K562 (cell line): ENCODE measurements at regions not wholly inside any gene's neighbourhood (a gene's known extent, or its start where the extent isn't known, plus 50 kb on each side); places are given as distances from the start of the nearest gene placed in this dataset.
A peak's percentile ranks its signal among the peaks of the same experiment; 100 is the strongest.

Source experiments
- ATAC-seq: fragments of 200-7000 bp; cut with Tn5 transposase; 3 replicates; pipeline ENCODE4 v1.9.1; 2020; ENCODE audit warnings: moderate library complexity
- BruUV-seq: library from RNA; stranded (reverse); fragments of 400-500 nt; replicated peaks from 2 replicates; lab custom pipeline; 2021; lab: Mats Ljungman, UMichigan
- CTCF ChIA-PET: fragments of 300-600 bp; formaldehyde crosslinking; extraction: SDS; loops from one replicate; lab custom pipeline; 2021; ENCODE audit warnings: low intra/inter-chr PET ratio; lab: Yijun Ruan, JAX
- POLR2A ChIA-PET: fragments of 300-600, 350-650 bp; sonication (Branson Sonifier 250); formaldehyde crosslinking; extraction: SDS; loops from one replicate; lab custom pipeline; 2021; ENCODE audit warnings: antibody characterized with exemption, inconsistent platforms; lab: Yijun Ruan, JAX
- DNase-seq, 4 experiments: peaks; one replicate each; pipeline versions ENCODE4 v3.0.0 to v3.0.0-alpha.2; 2011 to 2018; ENCODE audit warnings: low spot score in 3 of 4, mixed read lengths in 3 of 4; ENCODE audit errors: extremely low read depth in 1 of 4
- FAIRE-seq: peaks from 2 replicates; lab custom pipeline; 2011; peaks lifted over from hg19 to GRCh38; lab: Jason Lieb, UNC
- H2AFZ ChIP-seq: 2 replicates; pipeline ENCODE4 v1.6.0; 2011; ENCODE audit warnings: low read depth, low read length, control low read depth, inconsistent platforms
- H3K27ac ChIP-seq: fragments of 200-600 bp; 3 replicates; pipeline ENCODE4 v1.8.0; 2011; ENCODE audit warnings: low read depth, mild to moderate bottlenecking, control low read depth, inconsistent platforms, low read length, moderate library complexity, mixed read lengths; ENCODE audit errors: extremely low read depth
- H3K27me3 ChIP-seq, 2 experiments: fragments of 300-600 bp in 1 of 2; 2 replicates in 1 of 2; 3 replicates in 1 of 2; pipeline versions ENCODE4 v1.6.0 to v1.8.0; 2011; ENCODE audit warnings: inconsistent platforms in 2 of 2, low read length in 2 of 2, mild to moderate bottlenecking in 1 of 2, mixed read lengths in 1 of 2, moderate library complexity in 1 of 2; ENCODE audit not compliant: control insufficient read depth in 2 of 2, insufficient read depth in 2 of 2
- H3K36me3 ChIP-seq: fragments of 300-600 bp; 3 replicates; pipeline ENCODE4 v1.8.0; 2011; ENCODE audit warnings: mild to moderate bottlenecking, low read length, inconsistent platforms; ENCODE audit not compliant: control insufficient read depth, insufficient read depth
- H3K4me1 ChIP-seq, 2 experiments: fragments of 200-600 bp in 1 of 2; replicated peaks in 1 of 2; 2 replicates in 1 of 2; 3 replicates in 1 of 2; pipeline versions ENCODE4 v1.5.1 to v1.8.0; 2011; ENCODE audit warnings: inconsistent platforms in 2 of 2, low read length in 2 of 2, mild to moderate bottlenecking in 1 of 2, mixed read lengths in 1 of 2, moderate library complexity in 1 of 2; ENCODE audit not compliant: control insufficient read depth in 2 of 2, insufficient read depth in 2 of 2
- H3K4me2 ChIP-seq: 2 replicates; pipeline ENCODE4 v1.6.1; 2011; ENCODE audit warnings: low read length, control low read depth, inconsistent platforms, mixed read lengths; ENCODE audit not compliant: insufficient read depth
- H3K4me3 ChIP-seq: fragments of 200-600 bp; sonication (generic), shearing (Covaris generic); 2 replicates; pipeline ENCODE4 v1.5.1; 2016; ENCODE audit warnings: control low read depth, inconsistent platforms
- H3K79me2 ChIP-seq: fragments of 200-600 bp; 3 replicates; pipeline ENCODE4 v1.8.0; 2011; ENCODE audit warnings: low read length, inconsistent platforms; ENCODE audit not compliant: control insufficient read depth, insufficient read depth
- H3K9ac ChIP-seq, 2 experiments: 2 replicates each; pipeline versions ENCODE4 v1.6.0 to v1.6.1; 2011; ENCODE audit warnings: low read depth in 2 of 2, low read length in 2 of 2, control low read depth in 1 of 2, inconsistent platforms in 1 of 2, mild to moderate bottlenecking in 1 of 2, mixed read lengths in 1 of 2; ENCODE audit not compliant: insufficient read depth in 1 of 2
- H3K9me1 ChIP-seq: one replicate; pipeline ENCODE4 v1.6.0; 2011; ENCODE audit warnings: inconsistent platforms, mild to moderate bottlenecking, low read length, moderate library complexity; ENCODE audit not compliant: control insufficient read depth, insufficient read depth
- H3K9me3 ChIP-seq: replicated peaks from 2 replicates; pipeline ENCODE4 v1.5.1; 2011; ENCODE audit warnings: low read depth, low read length, inconsistent platforms; ENCODE audit not compliant: control insufficient read depth, insufficient read depth
- H4K20me1 ChIP-seq: replicated peaks from 2 replicates; pipeline ENCODE4 v1.6.1; 2011; ENCODE audit warnings: low read length, inconsistent platforms, mixed read lengths; ENCODE audit not compliant: control insufficient read depth, insufficient read depth
- BCL6 ChIP-seq: fragments of 250-450 bp; sonication (Bioruptor Pico); IDR thresholded peaks from 2 replicates; pipeline ENCODE4 v1.4.0; 2020
- C11orf30 ChIP-seq: fragments of 450-650 bp; IDR thresholded peaks from 2 replicates; pipeline ENCODE4 v1.6.1; 2016; ENCODE audit warnings: low read depth, mild to moderate bottlenecking
- MCM7 ChIP-seq, 2 experiments: fragments of 450-650 bp; IDR thresholded peaks; 2 replicates each; pipeline ENCODE4 v1.6.1; 2016 to 2018
- NRF1 ChIP-seq, 2 experiments: fragments of 450-650 bp; IDR thresholded peaks in 1 of 2; conservative IDR thresholded peaks in 1 of 2; 2 replicates each; pipeline ENCODE4 v1.6.1; 2014; ENCODE audit warnings: mild to moderate bottlenecking in 2 of 2
- SIN3B ChIP-seq: fragments of 450-650 bp; IDR thresholded peaks from 2 replicates; pipeline ENCODE4 v1.6.1; 2017; ENCODE audit warnings: low read depth, mild to moderate bottlenecking, moderate library complexity
- SOX6 ChIP-seq: fragments of 450-650 bp; IDR thresholded peaks from 2 replicates; pipeline ENCODE4 v1.6.1; 2014; ENCODE audit warnings: mild to moderate bottlenecking
- TEAD1 ChIP-seq, 2 experiments: fragments of 450-650 bp in 1 of 2; sonication (generic) in 1 of 2; formaldehyde crosslinking; IDR thresholded peaks; 2 replicates each; pipeline versions ENCODE4 v1.4.0 to v1.8.0; 2020 to 2022; ENCODE audit warnings: mild to moderate bottlenecking in 2 of 2, missing genetic modification reagents in 1 of 2
- TRIM24 ChIP-seq, 2 experiments: fragments of 450-650 bp; IDR thresholded peaks; 2 replicates each; pipeline ENCODE4 v1.6.1; 2016
- XRCC3 ChIP-seq: fragments of 450-650 bp; IDR thresholded peaks from 2 replicates; pipeline ENCODE4 v1.6.1; 2017; ENCODE audit warnings: mild to moderate bottlenecking, moderate library complexity
- ZEB2 ChIP-seq: fragments of 450-650 bp; IDR thresholded peaks from 2 replicates; pipeline ENCODE4 v1.6.1; 2016
- ZNF174 ChIP-seq: fragments of 250-450 bp; sonication (Bioruptor Pico); IDR thresholded peaks from 2 replicates; pipeline ENCODE4 v1.4.0; 2020; ENCODE audit warnings: mild to moderate bottlenecking
- ZNF274 ChIP-seq: IDR thresholded peaks from 2 replicates; pipeline ENCODE4 v1.6.1; 2011; ENCODE audit warnings: low read depth, mild to moderate bottlenecking, low read length, moderate library complexity, borderline replicate concordance
- ZNF408 ChIP-seq: fragments of 250-450 bp; sonication (Bioruptor Pico); IDR thresholded peaks from 2 replicates; pipeline ENCODE4 v1.4.0; 2020; ENCODE audit warnings: low read depth, mild to moderate bottlenecking, moderate library complexity
- ZNF583 ChIP-seq: fragments of 250-450 bp; sonication (Bioruptor Pico); IDR thresholded peaks from 2 replicates; pipeline ENCODE4 v1.4.0; 2020
- WGBS: fragments of 100-300 bp; shearing (Covaris generic); methylation state at CpG from one replicate; pipeline ENCODE4 v1.1.6; 2016; ENCODE audit warnings: low coverage, mixed read lengths; ENCODE audit not compliant: insufficient coverage; ENCODE audit errors: missing lambda C conversion rate; 5-methylcytosine and 5-hydroxymethylcytosine counted together
- in situ Hi-C: fragments of 300-500 bp; cut with MboI; formaldehyde crosslinking; loops from 4 replicates; pipeline ENCODE4 v1.15.0; 2018; ENCODE audit warnings: inconsistent platforms, mixed read lengths
- intact Hi-C: fragments of 100-400 bp; cut with micrococcal nuclease; formaldehyde crosslinking; loops from 2 replicates; pipeline ENCODE4 v1.14.2; 2022
- TF ChIP-seq, protein P1 (sequence below): fragments of 450-650 bp; IDR thresholded peaks from 2 replicates; pipeline ENCODE4 v1.7.1; 2018; ENCODE audit warnings: mild to moderate bottlenecking, low read depth; ENCODE audit not compliant: partially characterized antibody
- TF ChIP-seq, protein P2 (sequence below), 2 experiments: fragments of 450-650 bp in 1 of 2; sonication (generic) in 1 of 2; formaldehyde crosslinking in 1 of 2; IDR thresholded peaks in 1 of 2; conservative IDR thresholded peaks in 1 of 2; 2 replicates each; pipeline versions ENCODE4 v1.6.1 to v1.8.1; 2016 to 2023; ENCODE audit warnings: mild to moderate bottlenecking in 2 of 2, moderate library complexity in 2 of 2, inconsistent platforms in 1 of 2, missing genetic modification reagents in 1 of 2

DNA sequence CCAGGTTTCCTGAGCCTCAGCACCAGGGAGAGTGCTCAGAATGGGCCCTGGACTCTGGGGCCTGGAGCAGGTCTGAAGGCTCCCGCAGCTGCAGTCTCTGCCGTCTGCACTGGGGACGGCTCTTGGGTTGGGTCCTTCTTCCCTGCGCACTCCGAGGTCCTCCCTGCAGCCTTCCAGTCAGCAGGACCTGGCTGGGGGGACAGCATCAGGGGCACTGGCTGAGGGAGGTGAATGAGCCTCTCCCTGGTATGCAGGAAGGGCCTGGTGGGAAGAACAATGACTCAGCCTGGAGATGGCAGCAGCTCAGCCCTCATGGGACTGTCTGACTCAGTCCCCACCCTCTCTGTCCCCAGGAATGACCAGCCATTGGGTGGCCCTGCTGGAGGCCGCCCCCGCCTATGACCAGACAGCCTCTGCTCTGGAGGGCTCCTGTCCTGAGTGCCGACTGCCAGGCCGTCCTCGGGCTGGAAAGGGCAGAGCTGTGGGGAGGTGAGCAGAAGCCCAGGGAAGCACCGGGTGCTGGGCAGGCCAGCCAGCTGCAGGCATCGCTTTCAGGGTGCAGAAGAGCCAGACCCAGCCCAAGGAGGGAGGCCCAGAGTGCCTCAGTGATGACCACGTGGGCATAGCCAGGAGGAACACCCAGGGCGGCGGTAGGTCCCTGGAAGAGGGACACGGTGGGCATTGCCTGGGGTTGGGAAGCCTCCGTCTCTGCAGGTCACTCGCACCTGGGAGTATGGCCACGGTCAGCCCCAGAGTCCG, 455.0 kb downstream of the BRD1 start (continued):
- TF ChIP-seq, protein P1, sequence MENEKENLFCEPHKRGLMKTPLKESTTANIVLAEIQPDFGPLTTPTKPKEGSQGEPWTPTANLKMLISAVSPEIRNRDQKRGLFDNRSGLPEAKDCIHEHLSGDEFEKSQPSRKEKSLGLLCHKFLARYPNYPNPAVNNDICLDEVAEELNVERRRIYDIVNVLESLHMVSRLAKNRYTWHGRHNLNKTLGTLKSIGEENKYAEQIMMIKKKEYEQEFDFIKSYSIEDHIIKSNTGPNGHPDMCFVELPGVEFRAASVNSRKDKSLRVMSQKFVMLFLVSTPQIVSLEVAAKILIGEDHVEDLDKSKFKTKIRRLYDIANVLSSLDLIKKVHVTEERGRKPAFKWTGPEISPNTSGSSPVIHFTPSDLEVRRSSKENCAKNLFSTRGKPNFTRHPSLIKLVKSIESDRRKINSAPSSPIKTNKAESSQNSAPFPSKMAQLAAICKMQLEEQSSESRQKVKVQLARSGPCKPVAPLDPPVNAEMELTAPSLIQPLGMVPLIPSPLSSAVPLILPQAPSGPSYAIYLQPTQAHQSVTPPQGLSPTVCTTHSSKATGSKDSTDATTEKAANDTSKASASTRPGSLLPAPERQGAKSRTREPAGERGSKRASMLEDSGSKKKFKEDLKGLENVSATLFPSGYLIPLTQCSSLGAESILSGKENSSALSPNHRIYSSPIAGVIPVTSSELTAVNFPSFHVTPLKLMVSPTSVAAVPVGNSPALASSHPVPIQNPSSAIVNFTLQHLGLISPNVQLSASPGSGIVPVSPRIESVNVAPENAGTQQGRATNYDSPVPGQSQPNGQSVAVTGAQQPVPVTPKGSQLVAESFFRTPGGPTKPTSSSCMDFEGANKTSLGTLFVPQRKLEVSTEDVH = no peak
- TF ChIP-seq MCM7 (IDR thresholded peaks at IDR 0.05) (no peak), C11orf30 (peak; percentile 21; the same call in 1 of the 2 replicates), SOX6 (no peak)
- TF ChIP-seq, protein P2, sequence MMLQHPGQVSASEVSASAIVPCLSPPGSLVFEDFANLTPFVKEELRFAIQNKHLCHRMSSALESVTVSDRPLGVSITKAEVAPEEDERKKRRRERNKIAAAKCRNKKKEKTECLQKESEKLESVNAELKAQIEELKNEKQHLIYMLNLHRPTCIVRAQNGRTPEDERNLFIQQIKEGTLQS (IDR thresholded peaks at IDR 0.05) = peak; percentile 31; the same call in 1 of the 2 replicates
- TF ChIP-seq, protein P2 (CRISPR knock-in tag; conservative IDR thresholded peaks at IDR 0.05) = no peak

DNA sequence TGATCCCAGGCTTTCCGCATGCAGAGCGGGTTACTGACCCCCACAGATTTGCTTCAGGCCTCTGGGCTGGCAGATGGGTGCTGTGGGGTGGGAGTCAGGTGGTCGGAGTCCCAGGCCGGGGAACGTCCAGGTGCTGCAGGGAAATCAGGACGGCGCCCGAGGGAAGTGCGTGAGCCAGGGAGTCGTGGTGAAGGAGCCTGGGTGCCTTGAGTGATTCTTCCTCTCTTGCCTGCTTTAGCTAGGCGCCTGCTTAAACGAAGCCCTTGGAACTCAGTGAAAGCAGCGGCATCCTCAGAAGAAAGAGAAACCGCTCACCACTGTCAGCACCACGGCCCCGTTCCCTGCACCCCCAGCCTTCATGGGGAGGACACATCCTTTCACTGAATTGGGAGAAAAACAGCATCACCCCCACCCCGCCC, 455.6 kb downstream of the BRD1 start:
- no peaks in the 10 kb centered on the region for H4K20me1 ChIP-seq
- 4% methylated on average over 8 of the region's 17 CpGs for WGBS
- no peak overlapping the region for H3K9ac ChIP-seq
- peaks cover 0 to 25% of the 10 kb centered on the region in 2 experiments; a peak in 2 of 5 replicates for H3K4me1 ChIP-seq
- no peak overlapping the region for H3K4me2 ChIP-seq
- no TSS peak for BruUV-seq
- no peak for ATAC-seq
- intact Hi-C loops (no loop called here), in situ Hi-C loops (no loop called here)
- no peaks in the 10 kb centered on the region for H3K36me3 ChIP-seq
- no peaks in the 10 kb centered on the region for H3K9me1 ChIP-seq
- H3K27ac ChIP-seq = no peak overlapping the region
- H3K79me2 ChIP-seq = no peaks in the 10 kb centered on the region
- peaks cover 2 to 57% of the 10 kb centered on the region in 2 experiments; a peak in 4 of 5 replicates for H3K27me3 ChIP-seq
- no peak for FAIRE-seq
- DNase-seq = no peak
- CTCF ChIA-PET = no interaction called here
- no peaks in the 10 kb centered on the region for H3K9me3 ChIP-seq
- no peak overlapping the region for H3K4me3 ChIP-seq
- POLR2A ChIA-PET = no interaction called here
- no peak overlapping the region for H2AFZ ChIP-seq
- TF ChIP-seq XRCC3 = no peak
- no peak for TF ChIP-seq NRF1 (conservative IDR thresholded peaks at IDR 0.05 in 1 of 2, IDR thresholded peaks at IDR 0.05 in 1 of 2)
- no peak for TF ChIP-seq TEAD1 (CRISPR knock-in tag; IDR thresholded peaks at IDR 0.05)
- no peak for TF ChIP-seq ZNF174
- TF ChIP-seq ZNF408 (CRISPR knock-in tag) = no peak
- TF ChIP-seq TRIM24 (IDR thresholded peaks at IDR 0.05) = no peak
- TF ChIP-seq ZEB2 = no peak
- TF ChIP-seq BCL6 (CRISPR knock-in tag) = no peak
- TF ChIP-seq, protein P1 = no peak
- no peak for TF ChIP-seq SIN3B
- TF ChIP-seq ZNF583 (CRISPR knock-in tag) = no peak
- no peak for TF ChIP-seq ZNF274
